Mesothelial cell of epicardium (in vitro differentiated cells): ENCODE measurements at regions not wholly inside any gene's neighbourhood (a gene's known extent, or its start where the extent isn't known, plus 50 kb on each side); places are given as distances from the start of the nearest gene placed in this dataset.

Source experiments
- DNase-seq, 2 experiments: peaks; one replicate each; pipeline ENCODE4 v3.0.0; 2021; ENCODE audit warnings: low spot score in 2 of 2; ENCODE audit not compliant: unreplicated experiment in 2 of 2
- H3K27ac Mint-ChIP-seq: 2 replicates; pipeline ENCODE4 v1.8.0; 2021; ENCODE audit warnings: mixed read lengths
- H3K27me3 Mint-ChIP-seq: 2 replicates; pipeline ENCODE4 v1.8.0; 2021; ENCODE audit warnings: low read depth, mixed read lengths
- H3K36me3 Mint-ChIP-seq: 2 replicates; pipeline ENCODE4 v1.8.0; 2021; ENCODE audit warnings: mixed read lengths
- H3K4me1 Mint-ChIP-seq: 2 replicates; pipeline ENCODE4 v1.8.0; 2021; ENCODE audit warnings: mixed read lengths
- H3K4me3 Mint-ChIP-seq: 2 replicates; pipeline ENCODE4 v1.8.0; 2021; ENCODE audit warnings: mild to moderate bottlenecking, moderate library complexity, mixed read lengths
- H3K9me3 Mint-ChIP-seq: 2 replicates; pipeline ENCODE4 v1.8.0; 2021; ENCODE audit warnings: mixed read lengths
- TF ChIP-seq, protein P1 (sequence below): fragments of 200-600 bp; sonication (generic); IDR thresholded peaks from one replicate; pipeline ENCODE4 v1.5.0; 2021; ENCODE audit warnings: antibody characterized with exemption; ENCODE audit not compliant: unreplicated experiment

- Mint-ChIP-seq H3K36me3 (no peaks in the 10 kb centered on the region), H3K27ac (no peak overlapping the region), H3K4me3 (no peak overlapping the region), H3K4me1 (no peaks in the 10 kb centered on the region), H3K27me3 (no peaks in the 10 kb centered on the region), H3K9me3 (no peaks in the 10 kb centered on the region)
- no peak for DNase-seq
- TF ChIP-seq, protein P1, sequence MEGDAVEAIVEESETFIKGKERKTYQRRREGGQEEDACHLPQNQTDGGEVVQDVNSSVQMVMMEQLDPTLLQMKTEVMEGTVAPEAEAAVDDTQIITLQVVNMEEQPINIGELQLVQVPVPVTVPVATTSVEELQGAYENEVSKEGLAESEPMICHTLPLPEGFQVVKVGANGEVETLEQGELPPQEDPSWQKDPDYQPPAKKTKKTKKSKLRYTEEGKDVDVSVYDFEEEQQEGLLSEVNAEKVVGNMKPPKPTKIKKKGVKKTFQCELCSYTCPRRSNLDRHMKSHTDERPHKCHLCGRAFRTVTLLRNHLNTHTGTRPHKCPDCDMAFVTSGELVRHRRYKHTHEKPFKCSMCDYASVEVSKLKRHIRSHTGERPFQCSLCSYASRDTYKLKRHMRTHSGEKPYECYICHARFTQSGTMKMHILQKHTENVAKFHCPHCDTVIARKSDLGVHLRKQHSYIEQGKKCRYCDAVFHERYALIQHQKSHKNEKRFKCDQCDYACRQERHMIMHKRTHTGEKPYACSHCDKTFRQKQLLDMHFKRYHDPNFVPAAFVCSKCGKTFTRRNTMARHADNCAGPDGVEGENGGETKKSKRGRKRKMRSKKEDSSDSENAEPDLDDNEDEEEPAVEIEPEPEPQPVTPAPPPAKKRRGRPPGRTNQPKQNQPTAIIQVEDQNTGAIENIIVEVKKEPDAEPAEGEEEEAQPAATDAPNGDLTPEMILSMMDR: no peak
Observed at GRCh38 chr5:42960506-42960905, 79.6 kb downstream of the ANXA2R start.

DNA sequence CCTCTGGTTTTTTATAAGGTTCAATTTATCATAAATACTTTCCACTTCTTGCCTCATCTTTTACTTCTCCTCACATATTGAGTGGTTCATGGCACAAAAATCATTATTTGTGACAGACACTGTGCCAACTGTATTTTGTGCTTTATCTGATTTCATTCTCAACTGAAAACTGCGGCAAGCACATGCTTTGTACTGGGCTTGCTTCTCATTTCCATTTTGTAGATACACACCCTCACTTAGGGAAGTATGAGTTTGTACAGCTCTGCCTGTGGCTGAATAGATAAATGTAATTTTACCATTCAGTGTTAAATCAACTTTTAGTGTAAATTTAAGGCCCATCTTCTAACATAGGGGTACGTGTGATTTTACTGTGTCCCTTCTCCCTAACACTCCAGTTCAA is 83.6 kb downstream of the ANXA2R start:
- no peaks in the 10 kb centered on the region for H3K36me3 Mint-ChIP-seq
- DNase-seq: no peak

DNA sequence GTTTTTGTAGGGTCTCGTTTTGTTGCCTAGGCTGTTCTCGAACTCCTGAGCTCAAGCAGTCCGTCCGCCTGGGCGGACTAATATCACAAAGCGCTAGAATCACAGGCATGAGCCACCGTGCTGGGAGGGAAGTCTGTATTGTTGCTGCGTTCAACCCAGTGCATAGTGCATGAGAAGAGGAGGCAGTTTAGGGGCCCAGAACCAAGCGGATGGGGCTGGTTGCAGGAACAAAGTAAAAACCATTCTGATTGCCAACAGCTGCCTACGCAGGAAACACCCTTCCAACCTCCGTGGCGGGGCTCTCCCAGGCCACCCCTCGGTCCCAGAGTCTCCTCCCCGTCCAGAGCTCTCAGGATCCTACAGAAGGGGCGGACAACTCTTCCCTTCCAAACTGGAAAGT is 87.1 kb downstream of the ANXA2R start:
- Mint-ChIP-seq H3K27ac (no peak overlapping the region), H3K9me3 (peaks cover 4% of the 10 kb centered on the region), H3K27me3 (no peaks in the 10 kb centered on the region), H3K36me3 (no peaks in the 10 kb centered on the region), H3K4me1 (no peaks in the 10 kb centered on the region), H3K4me3 (no peak overlapping the region)
- TF ChIP-seq, protein P1: no peak
- DNase-seq: no peak

More for the DNA sequence above, 83.6 kb downstream of the ANXA2R start:
- no peaks in the 10 kb centered on the region for H3K4me1 Mint-ChIP-seq
- H3K4me3 Mint-ChIP-seq: no peak overlapping the region
- TF ChIP-seq, protein P1: no peak
- H3K27me3 Mint-ChIP-seq: no peaks in the 10 kb centered on the region
- H3K27ac Mint-ChIP-seq: no peak overlapping the region
- H3K9me3 Mint-ChIP-seq: peaks cover 4% of the 10 kb centered on the region

DNA sequence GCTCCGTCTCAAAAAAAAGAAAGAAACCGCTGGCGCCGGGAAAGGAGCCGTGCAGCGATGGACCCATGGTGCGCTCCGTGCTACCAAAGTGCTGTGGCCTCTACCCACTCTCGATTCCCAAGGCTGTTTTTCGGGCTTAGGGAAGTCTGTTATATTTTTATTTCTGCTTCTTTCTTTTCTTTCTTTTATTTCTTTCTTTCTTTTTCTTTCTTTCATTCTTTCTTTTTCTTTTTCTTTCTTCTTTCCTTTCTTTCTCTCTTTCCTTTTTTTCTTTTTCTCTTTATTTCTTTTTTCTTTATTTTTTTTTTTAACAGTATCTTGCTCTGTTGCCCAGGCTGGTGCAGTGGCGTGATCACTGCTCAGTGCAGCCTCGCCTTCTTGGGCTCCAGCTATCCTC is 87.5 kb downstream of the ANXA2R start:
- TF ChIP-seq, protein P1: no peak
- no peak overlapping the region for H3K4me3 Mint-ChIP-seq
- H3K27me3 Mint-ChIP-seq: no peaks in the 10 kb centered on the region
- peaks cover 4% of the 10 kb centered on the region for H3K9me3 Mint-ChIP-seq
- DNase-seq: no peak
- H3K27ac Mint-ChIP-seq: no peak overlapping the region
- H3K36me3 Mint-ChIP-seq: no peaks in the 10 kb centered on the region
- H3K4me1 Mint-ChIP-seq: no peaks in the 10 kb centered on the region

DNA sequence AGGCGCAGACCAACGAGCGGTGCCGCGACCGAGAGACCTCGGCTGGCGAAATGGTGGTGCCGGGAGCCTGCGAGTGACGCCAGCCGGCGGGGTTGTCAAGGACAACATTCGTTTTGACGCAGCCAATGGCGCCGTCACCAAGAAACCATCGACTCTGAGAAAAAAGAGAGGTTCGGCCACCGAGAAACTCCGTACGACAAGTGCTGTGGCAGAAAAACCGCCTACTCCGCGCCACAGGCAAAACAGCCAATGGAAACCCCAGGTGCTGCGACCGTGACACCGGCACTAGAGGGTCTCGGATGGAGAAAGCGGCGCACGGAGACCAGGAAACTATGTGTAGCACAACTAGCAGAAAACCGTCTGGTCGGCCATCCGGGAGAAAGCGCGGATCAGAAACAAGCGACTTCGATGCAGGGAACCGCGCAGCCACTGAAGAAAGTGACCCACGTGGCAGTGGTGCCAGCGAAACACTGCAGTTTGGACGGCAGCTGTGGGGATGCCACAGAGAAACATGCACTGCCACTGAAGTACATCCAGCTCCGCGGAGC is 88.8 kb downstream of the ANXA2R start:
- no peak overlapping the region for H3K4me3 Mint-ChIP-seq
- no peaks in the 10 kb centered on the region for H3K27me3 Mint-ChIP-seq
- no peaks in the 10 kb centered on the region for H3K36me3 Mint-ChIP-seq
- no peaks in the 10 kb centered on the region for H3K4me1 Mint-ChIP-seq
- no peak overlapping the region for H3K27ac Mint-ChIP-seq
- TF ChIP-seq, protein P1: no peak
- no peak for DNase-seq
- peaks cover 4% of the 10 kb centered on the region for H3K9me3 Mint-ChIP-seq
